ENCODE measurements at regions not wholly inside any gene's neighbourhood (a gene's known extent, or its start where the extent isn't known, plus 50 kb on each side); places are given as distances from the start of the nearest gene placed in this dataset.

DNA sequence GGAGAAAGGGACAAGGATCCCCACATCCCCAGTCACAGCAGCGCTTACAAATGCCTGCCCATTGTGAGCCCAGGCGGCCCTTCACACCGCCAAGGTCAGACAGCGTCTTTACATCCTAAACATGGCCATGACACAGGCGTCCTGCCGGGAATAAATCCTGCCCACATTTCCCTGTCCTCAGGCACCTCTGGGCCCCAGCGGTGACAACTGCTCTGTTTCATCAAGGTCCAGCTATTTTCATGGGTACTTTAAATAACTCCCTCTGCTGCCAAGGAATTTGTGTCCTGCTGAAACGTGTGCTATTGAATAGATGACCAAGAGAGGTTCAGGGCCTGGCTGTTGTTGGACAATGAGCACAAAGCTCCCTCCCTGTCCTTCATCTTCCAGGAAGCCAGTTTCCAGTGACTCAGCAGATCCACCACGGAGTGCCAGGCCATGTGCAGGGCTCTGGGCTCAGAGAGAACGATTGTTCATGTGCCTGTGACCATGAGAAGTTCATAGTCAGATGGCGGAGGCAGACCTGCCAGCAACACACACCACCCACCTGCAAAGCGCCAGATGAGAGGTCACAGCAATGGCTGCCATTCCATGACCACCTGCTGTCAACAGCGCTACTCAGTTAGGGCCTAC is 195.8 kb downstream of the MATN1 start:
- TF ChIP-seq, protein P1, sequence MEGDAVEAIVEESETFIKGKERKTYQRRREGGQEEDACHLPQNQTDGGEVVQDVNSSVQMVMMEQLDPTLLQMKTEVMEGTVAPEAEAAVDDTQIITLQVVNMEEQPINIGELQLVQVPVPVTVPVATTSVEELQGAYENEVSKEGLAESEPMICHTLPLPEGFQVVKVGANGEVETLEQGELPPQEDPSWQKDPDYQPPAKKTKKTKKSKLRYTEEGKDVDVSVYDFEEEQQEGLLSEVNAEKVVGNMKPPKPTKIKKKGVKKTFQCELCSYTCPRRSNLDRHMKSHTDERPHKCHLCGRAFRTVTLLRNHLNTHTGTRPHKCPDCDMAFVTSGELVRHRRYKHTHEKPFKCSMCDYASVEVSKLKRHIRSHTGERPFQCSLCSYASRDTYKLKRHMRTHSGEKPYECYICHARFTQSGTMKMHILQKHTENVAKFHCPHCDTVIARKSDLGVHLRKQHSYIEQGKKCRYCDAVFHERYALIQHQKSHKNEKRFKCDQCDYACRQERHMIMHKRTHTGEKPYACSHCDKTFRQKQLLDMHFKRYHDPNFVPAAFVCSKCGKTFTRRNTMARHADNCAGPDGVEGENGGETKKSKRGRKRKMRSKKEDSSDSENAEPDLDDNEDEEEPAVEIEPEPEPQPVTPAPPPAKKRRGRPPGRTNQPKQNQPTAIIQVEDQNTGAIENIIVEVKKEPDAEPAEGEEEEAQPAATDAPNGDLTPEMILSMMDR (IDR thresholded peaks at IDR 0.05; ENCODE audit: low read depth, low read length), result no peak
- no peak for TF ChIP-seq POLR2A (IDR thresholded peaks at IDR 0.05; ENCODE audit: extremely low read depth, insufficient read length)
- no peak for TF ChIP-seq MYC (IDR thresholded peaks at IDR 0.05; ENCODE audit: low read depth, low read length)
- TF ChIP-seq, protein P2, sequence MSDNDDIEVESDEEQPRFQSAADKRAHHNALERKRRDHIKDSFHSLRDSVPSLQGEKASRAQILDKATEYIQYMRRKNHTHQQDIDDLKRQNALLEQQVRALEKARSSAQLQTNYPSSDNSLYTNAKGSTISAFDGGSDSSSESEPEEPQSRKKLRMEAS (IDR thresholded peaks at IDR 0.05; ENCODE audit: low read depth, low read length), result no peak

Data from NB4 (cell line).